IPS-NIHi7 (cell line): ENCODE measurements at regions not wholly inside any gene's neighbourhood (a gene's known extent, or its start where the extent isn't known, plus 50 kb on each side); places are given as distances from the start of the nearest gene placed in this dataset.
"Not testable (repeated sequence)": the region's sequence is repeated elsewhere in the genome, so short reads cannot be mapped to it uniquely, and the experiment has no call there.

ENCODE experiments used
- DNase-seq: peaks from one replicate; pipeline ENCODE4 v3.0.0; 2012; ENCODE audit warnings: mixed read lengths; ENCODE audit errors: extremely low spot score

GRCh38 chr11:3444420-3444744 is 65.4 kb upstream of the ZNF195 start:
- not testable (repeated sequence) for DNase-seq

GRCh38 chr11:3443700-3444419 is 64.9 kb upstream of the ZNF195 start:
- DNase-seq, result not testable (repeated sequence)

GRCh38 chr11:3437441-3437840 is 58.5 kb upstream of the ZNF195 start:
- not testable (repeated sequence) for DNase-seq

GRCh38 chr11:3434976-3435375 is 56.0 kb upstream of the ZNF195 start:
- DNase-seq, result no peak

- DNase-seq, result not testable (repeated sequence)
Measured at GRCh38 chr11:3429191-3429590, 50.2 kb upstream of the ZNF195 start.
